ENCODE measurements at regions not wholly inside any gene's neighbourhood (a gene's known extent, or its start where the extent isn't known, plus 50 kb on each side); places are given as distances from the start of the nearest gene placed in this dataset.
A peak's percentile ranks its signal among the peaks of the same experiment; 100 is the strongest.

DNA sequence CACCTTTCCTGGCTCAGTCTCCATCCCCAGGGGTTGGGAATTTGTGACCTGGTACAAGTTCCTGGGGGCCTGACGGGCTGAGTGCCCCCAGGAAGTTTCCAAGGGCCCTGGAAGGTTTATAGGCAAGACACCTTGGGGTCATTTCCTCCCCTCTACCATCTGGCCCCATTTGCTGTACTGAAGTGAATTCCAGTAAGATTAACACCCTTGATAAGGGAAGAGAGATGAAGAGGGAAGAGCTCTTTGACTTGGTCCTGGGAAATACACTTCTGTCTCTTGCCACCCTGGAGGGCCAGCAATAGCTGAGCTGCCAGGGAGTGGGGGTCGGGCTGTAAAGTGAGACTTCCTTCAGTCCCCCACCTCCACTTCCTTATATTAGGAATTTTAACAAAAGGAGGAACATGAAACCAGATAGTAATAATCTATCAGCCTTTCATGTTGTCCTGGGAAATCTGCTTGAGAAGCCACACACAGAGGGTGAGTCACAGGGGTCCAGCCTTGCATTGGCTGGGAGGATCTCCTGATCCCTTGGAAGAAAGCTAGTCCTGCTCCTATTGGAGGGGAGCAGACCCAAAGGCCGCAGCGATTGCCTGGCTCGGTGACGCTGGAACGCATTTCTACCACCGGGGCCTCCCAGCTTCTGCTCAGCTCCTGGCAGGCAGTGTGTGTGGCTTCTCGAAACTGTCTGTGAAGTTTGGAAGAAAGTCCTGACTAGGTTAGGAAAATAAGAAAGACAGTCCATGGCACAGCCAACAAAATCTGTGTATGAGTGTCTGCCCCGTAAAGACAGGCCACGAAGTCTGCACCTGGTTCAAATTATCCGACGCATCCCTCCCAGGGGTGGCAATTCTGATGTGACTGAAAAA, 87.3 kb downstream of the ACAA2 start:
- H3K9me3 ChIP-seq (ENCODE audit: control insufficient read depth in 1 of 2, insufficient read depth in 1 of 2, low read depth in 1 of 2, low read length in 2 of 2): no peaks in the 10 kb centered on the region
- intact Hi-C loops (cut with micrococcal nuclease): loop anchor here (5.0 kb wide), 1 partner anchor 214 kb away; no protein-coding TSS in a partner anchor
- H3K9ac ChIP-seq (ENCODE audit: low read length): peak overlapping the region; percentile 46
- DNase-seq (ENCODE audit: low read depth, low spot score) (peak; percentile 91), ATAC-seq (peak; percentile 88)
- peak overlapping the region in 1 of 2 experiments; percentile 19; a peak in 1 of 4 replicates for H3K4me3 ChIP-seq (replicated peaks in 1 of 2; ENCODE audit: low read depth in 1 of 2, low read length in 2 of 2)
- ChIA-PET CTCF (interaction anchor here (0.6 to 3.1 kb wide), 11 partner anchors 9 to 630 kb away, joined by 3 to 20 read pairs (median 5); no protein-coding TSS in a partner anchor), RAD21 (ENCODE audit: low non-redundant PET in 1 of 2, low total read pairs in 2 of 2, uncharacterized antibody in 2 of 2, unreplicated experiment in 2 of 2) (interaction anchor here in 1 of 2 experiments (0.6 kb wide), 1 partner anchor 23 kb away, joined by 3 read pairs; no protein-coding TSS in a partner anchor), POLR2A (interaction anchor here (0.8 to 1.7 kb wide), 4 partner anchors 19 to 102 kb away, joined by 3 to 4 read pairs (median 4); no protein-coding TSS in a partner anchor)
- TF ChIP-seq, protein P1, sequence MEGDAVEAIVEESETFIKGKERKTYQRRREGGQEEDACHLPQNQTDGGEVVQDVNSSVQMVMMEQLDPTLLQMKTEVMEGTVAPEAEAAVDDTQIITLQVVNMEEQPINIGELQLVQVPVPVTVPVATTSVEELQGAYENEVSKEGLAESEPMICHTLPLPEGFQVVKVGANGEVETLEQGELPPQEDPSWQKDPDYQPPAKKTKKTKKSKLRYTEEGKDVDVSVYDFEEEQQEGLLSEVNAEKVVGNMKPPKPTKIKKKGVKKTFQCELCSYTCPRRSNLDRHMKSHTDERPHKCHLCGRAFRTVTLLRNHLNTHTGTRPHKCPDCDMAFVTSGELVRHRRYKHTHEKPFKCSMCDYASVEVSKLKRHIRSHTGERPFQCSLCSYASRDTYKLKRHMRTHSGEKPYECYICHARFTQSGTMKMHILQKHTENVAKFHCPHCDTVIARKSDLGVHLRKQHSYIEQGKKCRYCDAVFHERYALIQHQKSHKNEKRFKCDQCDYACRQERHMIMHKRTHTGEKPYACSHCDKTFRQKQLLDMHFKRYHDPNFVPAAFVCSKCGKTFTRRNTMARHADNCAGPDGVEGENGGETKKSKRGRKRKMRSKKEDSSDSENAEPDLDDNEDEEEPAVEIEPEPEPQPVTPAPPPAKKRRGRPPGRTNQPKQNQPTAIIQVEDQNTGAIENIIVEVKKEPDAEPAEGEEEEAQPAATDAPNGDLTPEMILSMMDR (IDR thresholded peaks at IDR 0.05 in 2 of 3, conservative IDR thresholded peaks at IDR 0.05 in 1 of 3; ENCODE audit: borderline replicate concordance in 1 of 3, insufficient read depth in 1 of 3, low read depth in 2 of 3, low read length in 2 of 3): peak in 1 of 3 experiments; percentile 26; a peak in 1 of 6 replicates
- peak; percentile 7 for TF ChIP-seq YY1 (IDR thresholded peaks at IDR 0.05; ENCODE audit: extremely low read depth, insufficient replicate concordance, low read depth, low read length)
- no peak for TF ChIP-seq EZH2phosphoT487 (IDR thresholded peaks at IDR 0.05; ENCODE audit: borderline replicate concordance)
- TF ChIP-seq POLR2AphosphoS5 (IDR thresholded peaks at IDR 0.05; ENCODE audit: low read depth, low read length): peak; percentile 82
- H4K20me1 ChIP-seq (ENCODE audit: insufficient read depth): no peaks in the 10 kb centered on the region
- no peaks in the 10 kb centered on the region for H3K9me2 ChIP-seq (ENCODE audit: insufficient read depth)
- peaks cover 51 to 55% of the 10 kb centered on the region in 2 experiments for H3K4me1 ChIP-seq (ENCODE audit: control insufficient read depth in 1 of 2, insufficient read depth in 2 of 2, low read length in 2 of 2)
- peak overlapping the region; percentile 59 for H3K4me2 ChIP-seq (ENCODE audit: low read length)
- H3K27me3 ChIP-seq (ENCODE audit: insufficient read depth, low read length): no peaks in the 10 kb centered on the region
- H3K36me3 ChIP-seq (ENCODE audit: control insufficient read depth in 1 of 2, insufficient read depth in 2 of 2, low read length in 2 of 2): no peaks in the 10 kb centered on the region
- H3K27ac ChIP-seq (ENCODE audit: low read depth, low read length): peak overlapping the region; percentile 82
- H2AFZ ChIP-seq (ENCODE audit: low read depth, low read length, poor library complexity, severe bottlenecking): peak overlapping the region; percentile 19
- H3K79me2 ChIP-seq (ENCODE audit: insufficient read depth, low read length): no peaks in the 10 kb centered on the region
- TSS peak; percentile 98 for BruUV-seq (replicated peaks)
